ENCODE measurements at regions not wholly inside any gene's neighbourhood (a gene's known extent, or its start where the extent isn't known, plus 50 kb on each side); places are given as distances from the start of the nearest gene placed in this dataset.

- TF ChIP-seq, protein P1, sequence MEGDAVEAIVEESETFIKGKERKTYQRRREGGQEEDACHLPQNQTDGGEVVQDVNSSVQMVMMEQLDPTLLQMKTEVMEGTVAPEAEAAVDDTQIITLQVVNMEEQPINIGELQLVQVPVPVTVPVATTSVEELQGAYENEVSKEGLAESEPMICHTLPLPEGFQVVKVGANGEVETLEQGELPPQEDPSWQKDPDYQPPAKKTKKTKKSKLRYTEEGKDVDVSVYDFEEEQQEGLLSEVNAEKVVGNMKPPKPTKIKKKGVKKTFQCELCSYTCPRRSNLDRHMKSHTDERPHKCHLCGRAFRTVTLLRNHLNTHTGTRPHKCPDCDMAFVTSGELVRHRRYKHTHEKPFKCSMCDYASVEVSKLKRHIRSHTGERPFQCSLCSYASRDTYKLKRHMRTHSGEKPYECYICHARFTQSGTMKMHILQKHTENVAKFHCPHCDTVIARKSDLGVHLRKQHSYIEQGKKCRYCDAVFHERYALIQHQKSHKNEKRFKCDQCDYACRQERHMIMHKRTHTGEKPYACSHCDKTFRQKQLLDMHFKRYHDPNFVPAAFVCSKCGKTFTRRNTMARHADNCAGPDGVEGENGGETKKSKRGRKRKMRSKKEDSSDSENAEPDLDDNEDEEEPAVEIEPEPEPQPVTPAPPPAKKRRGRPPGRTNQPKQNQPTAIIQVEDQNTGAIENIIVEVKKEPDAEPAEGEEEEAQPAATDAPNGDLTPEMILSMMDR (conservative IDR thresholded peaks at IDR 0.05; ENCODE audit: low read depth, low read length) = no peak
- TF ChIP-seq RAD21 (IDR thresholded peaks at IDR 0.05; ENCODE audit: low read length) = no peak
- TF ChIP-seq RFX5 (IDR thresholded peaks at IDR 0.05; ENCODE audit: low read depth, low read length) = no peak
- TF ChIP-seq POLR2A (IDR thresholded peaks at IDR 0.05; ENCODE audit: low read depth, low read length) = no peak
- TF ChIP-seq BHLHE40 (IDR thresholded peaks at IDR 0.05; ENCODE audit: low read depth, low read length) = no peak
- TF ChIP-seq NFE2L2 (IDR thresholded peaks at IDR 0.05; ENCODE audit: low read depth, low read length) = no peak
- no peak for TF ChIP-seq MXI1 (IDR thresholded peaks at IDR 0.05; ENCODE audit: borderline replicate concordance, low read depth, low read length)
- TF ChIP-seq, protein P2, sequence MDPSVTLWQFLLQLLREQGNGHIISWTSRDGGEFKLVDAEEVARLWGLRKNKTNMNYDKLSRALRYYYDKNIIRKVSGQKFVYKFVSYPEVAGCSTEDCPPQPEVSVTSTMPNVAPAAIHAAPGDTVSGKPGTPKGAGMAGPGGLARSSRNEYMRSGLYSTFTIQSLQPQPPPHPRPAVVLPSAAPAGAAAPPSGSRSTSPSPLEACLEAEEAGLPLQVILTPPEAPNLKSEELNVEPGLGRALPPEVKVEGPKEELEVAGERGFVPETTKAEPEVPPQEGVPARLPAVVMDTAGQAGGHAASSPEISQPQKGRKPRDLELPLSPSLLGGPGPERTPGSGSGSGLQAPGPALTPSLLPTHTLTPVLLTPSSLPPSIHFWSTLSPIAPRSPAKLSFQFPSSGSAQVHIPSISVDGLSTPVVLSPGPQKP (IDR thresholded peaks at IDR 0.05; ENCODE audit: borderline replicate concordance, low read depth, low read length) = no peak
- no peak for TF ChIP-seq SMC3 (IDR thresholded peaks at IDR 0.05; ENCODE audit: low read depth, low read length)
- no peak for TF ChIP-seq FOS (IDR thresholded peaks at IDR 0.05; ENCODE audit: low read depth, low read length)
- TF ChIP-seq CHD1 (IDR thresholded peaks at IDR 0.05; ENCODE audit: low read depth, low read length) = no peak
- TF ChIP-seq CEBPB (IDR thresholded peaks at IDR 0.05; ENCODE audit: low read depth, low read length) = no peak
- no peak for TF ChIP-seq MAFK (IDR thresholded peaks at IDR 0.05; ENCODE audit: low read depth, low read length)
- no peak for TF ChIP-seq USF2 (IDR thresholded peaks at IDR 0.05; ENCODE audit: low read depth, low read length)
Observed at GRCh38 chr9:135401218-135401617, 78.4 kb upstream of the PPP1R26 start.

Measured in IMR-90 (cell line).